BLaER1 (cell line): ENCODE measurements at regions not wholly inside any gene's neighbourhood (a gene's known extent, or its start where the extent isn't known, plus 50 kb on each side); places are given as distances from the start of the nearest gene placed in this dataset.

ENCODE experiments used
- H3K27ac ChIP-seq: shearing (Covaris generic); formaldehyde crosslinking; 2 replicates; pipeline ENCODE4 v1.8.1; 2022
- H3K27me3 ChIP-seq: shearing (Covaris generic); formaldehyde crosslinking; 2 replicates; pipeline ENCODE4 v1.8.1; 2022
- H3K36me3 ChIP-seq: shearing (Covaris generic); formaldehyde crosslinking; 2 replicates; pipeline ENCODE4 v1.8.1; 2022
- H3K4me1 ChIP-seq: shearing (Covaris generic); formaldehyde crosslinking; 2 replicates; pipeline ENCODE4 v1.8.1; 2022
- H3K4me2 ChIP-seq: shearing (Covaris generic); formaldehyde crosslinking; 2 replicates; pipeline ENCODE4 v1.8.1; 2022
- H3K4me3 ChIP-seq: shearing (Covaris generic); formaldehyde crosslinking; 2 replicates; pipeline ENCODE4 v1.8.1; 2022
- H3K9ac ChIP-seq: shearing (Covaris generic); formaldehyde crosslinking; 2 replicates; pipeline ENCODE4 v1.8.1; 2022
- H3K9me3 ChIP-seq: shearing (Covaris generic); formaldehyde crosslinking; 2 replicates; pipeline ENCODE4 v1.8.1; 2022
- H4K20me1 ChIP-seq: shearing (Covaris generic); formaldehyde crosslinking; 2 replicates; pipeline ENCODE4 v1.8.1; 2022
- Cebpa-rat ChIP-seq: shearing (Covaris generic); IDR thresholded peaks from 2 replicates; pipeline ENCODE4 v1.8.1; 2022

DNA sequence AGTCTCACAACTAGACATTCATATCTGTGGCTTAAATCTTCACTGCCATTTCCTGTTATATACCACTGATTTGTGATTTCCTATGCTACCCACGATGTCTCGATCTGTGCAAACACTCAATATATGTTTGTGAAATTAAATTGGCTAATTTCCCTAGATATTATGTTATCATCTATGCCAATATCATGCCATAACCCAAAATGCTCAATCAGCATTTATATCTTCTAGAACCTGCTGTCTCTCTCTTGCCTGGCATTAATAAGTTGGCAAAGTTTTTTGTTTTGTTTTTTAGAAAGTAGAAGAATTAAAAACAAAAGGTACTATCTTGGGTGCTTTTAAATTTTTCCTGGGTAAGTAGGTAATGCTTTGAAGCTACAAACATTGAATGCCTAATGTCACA lies 358.5 kb upstream of the DAB1 start:
- no peaks in the 10 kb centered on the region for H3K36me3 ChIP-seq
- peak overlapping the region; percentile 18; the same call in 1 of the 2 replicates for H3K4me2 ChIP-seq
- H3K27me3 ChIP-seq, result no peaks in the 10 kb centered on the region
- H3K9ac ChIP-seq, result no peak overlapping the region
- H4K20me1 ChIP-seq, result no peaks in the 10 kb centered on the region
- no peaks in the 10 kb centered on the region for H3K9me3 ChIP-seq
- peaks cover 8% of the 10 kb centered on the region; the same call in 1 of the 2 replicates for H3K4me1 ChIP-seq
- H3K27ac ChIP-seq, result no peak overlapping the region
- no peak overlapping the region for H3K4me3 ChIP-seq
- no peak for TF ChIP-seq Cebpa-rat

DNA sequence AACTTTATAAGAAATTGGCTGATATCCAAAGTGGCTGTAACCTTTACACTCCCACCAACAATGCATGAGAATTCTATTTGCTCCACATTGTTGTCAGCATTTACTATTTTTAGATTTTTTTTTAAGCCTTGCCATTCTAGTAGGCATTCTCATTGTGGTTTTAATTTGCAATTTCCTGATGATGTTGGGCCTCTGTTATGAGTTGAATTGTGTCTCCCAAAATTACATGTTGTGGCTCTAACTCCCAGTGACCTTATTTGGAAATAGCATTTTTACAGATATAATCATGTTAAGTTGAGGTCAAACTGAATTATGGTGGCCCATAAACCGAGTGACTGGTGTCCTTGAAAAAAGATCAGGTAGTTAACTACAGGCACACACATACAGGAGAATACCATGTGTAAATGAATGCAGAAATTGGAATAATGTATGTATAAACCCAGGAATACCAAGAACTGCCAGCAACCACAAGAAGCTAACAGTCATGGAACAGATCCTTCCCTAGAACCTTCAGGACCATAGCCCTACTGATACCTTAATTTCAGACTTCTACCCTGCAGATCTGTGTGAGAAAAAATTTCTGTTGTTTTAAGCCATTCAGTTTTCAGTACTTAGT lies 348.8 kb upstream of the DAB1 start:
- Histone ChIP-seq H4K20me1 (no peaks in the 10 kb centered on the region), H3K9ac (no peak overlapping the region), H3K4me1 (peaks cover 6% of the 10 kb centered on the region), H3K36me3 (no peaks in the 10 kb centered on the region), H3K9me3 (no peaks in the 10 kb centered on the region), H3K4me3 (no peak overlapping the region), H3K27ac (no peak overlapping the region), H3K27me3 (no peaks in the 10 kb centered on the region), H3K4me2 (peak overlapping the region; percentile 25; the same call in 1 of the 2 replicates)
- no peak for TF ChIP-seq Cebpa-rat

DNA sequence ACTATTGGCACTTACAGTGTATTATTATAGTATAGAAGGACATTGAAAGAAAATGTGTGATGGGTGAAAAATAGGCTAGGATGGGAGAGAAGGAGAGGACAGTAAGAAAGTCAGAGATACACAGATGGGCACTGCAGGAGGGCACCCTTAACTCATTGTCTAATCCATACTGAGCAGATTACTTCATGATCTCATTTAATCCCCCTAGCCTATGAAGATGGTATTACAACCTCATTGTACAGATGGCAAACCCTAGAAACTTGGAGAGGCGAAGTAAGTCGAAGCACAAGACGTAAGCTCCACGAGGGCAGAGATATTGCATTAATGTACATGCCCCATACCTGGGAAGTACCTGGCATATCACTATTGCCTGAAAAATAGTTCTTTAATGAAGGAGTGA lies 346.9 kb upstream of the DAB1 start:
- H3K9ac ChIP-seq, result no peak overlapping the region
- no peaks in the 10 kb centered on the region for H3K9me3 ChIP-seq
- H4K20me1 ChIP-seq, result no peaks in the 10 kb centered on the region
- H3K27me3 ChIP-seq, result no peaks in the 10 kb centered on the region
- TF ChIP-seq Cebpa-rat, result no peak
- H3K36me3 ChIP-seq, result no peaks in the 10 kb centered on the region
- no peak overlapping the region for H3K4me2 ChIP-seq
- peaks cover 6% of the 10 kb centered on the region for H3K4me1 ChIP-seq
- no peak overlapping the region for H3K4me3 ChIP-seq
- no peak overlapping the region for H3K27ac ChIP-seq

GRCh38 chr1:57770236-57770635 lies 346.4 kb upstream of the DAB1 start:
- no peaks in the 10 kb centered on the region for H3K36me3 ChIP-seq
- no peaks in the 10 kb centered on the region for H3K27me3 ChIP-seq
- no peaks in the 10 kb centered on the region for H4K20me1 ChIP-seq
- H3K4me1 ChIP-seq, result peaks cover 6% of the 10 kb centered on the region
- H3K27ac ChIP-seq, result no peak overlapping the region
- no peak overlapping the region for H3K9ac ChIP-seq
- no peak overlapping the region for H3K4me3 ChIP-seq
- no peak for TF ChIP-seq Cebpa-rat
- no peak overlapping the region for H3K4me2 ChIP-seq
- H3K9me3 ChIP-seq, result no peaks in the 10 kb centered on the region

DNA sequence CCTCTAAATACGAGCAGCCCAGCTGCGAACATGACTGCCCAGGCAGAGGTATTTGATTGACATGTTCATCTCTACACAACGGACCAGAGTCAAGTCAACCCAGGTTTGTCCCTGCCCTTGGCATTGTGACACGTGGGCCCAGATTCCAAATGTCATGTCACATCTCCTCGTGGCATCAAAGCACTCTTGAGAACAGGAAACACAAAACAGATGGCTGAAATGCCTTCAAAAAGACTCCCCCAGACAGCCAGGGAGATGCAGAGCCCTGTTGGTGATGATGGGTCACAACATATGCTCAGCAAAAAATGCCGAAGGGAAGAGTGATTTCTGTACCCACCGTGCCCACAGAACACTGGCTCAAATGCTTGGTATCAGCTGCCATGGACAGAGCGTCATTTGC lies 337.8 kb upstream of the DAB1 start:
- no peaks in the 10 kb centered on the region for H3K9me3 ChIP-seq
- no peaks in the 10 kb centered on the region for H3K36me3 ChIP-seq
- no peaks in the 10 kb centered on the region for H4K20me1 ChIP-seq
- TF ChIP-seq Cebpa-rat, result no peak
- no peak overlapping the region for H3K27ac ChIP-seq
- H3K4me2 ChIP-seq, result no peak overlapping the region
- H3K4me1 ChIP-seq, result no peaks in the 10 kb centered on the region
- no peak overlapping the region for H3K4me3 ChIP-seq
- no peak overlapping the region for H3K9ac ChIP-seq
- H3K27me3 ChIP-seq, result no peaks in the 10 kb centered on the region

- Histone ChIP-seq H4K20me1 (no peaks in the 10 kb centered on the region), H3K4me1 (no peaks in the 10 kb centered on the region), H3K9ac (no peak overlapping the region), H3K36me3 (no peaks in the 10 kb centered on the region), H3K4me2 (no peak overlapping the region), H3K27me3 (no peaks in the 10 kb centered on the region), H3K4me3 (no peak overlapping the region), H3K27ac (no peak overlapping the region), H3K9me3 (no peaks in the 10 kb centered on the region)
- TF ChIP-seq Cebpa-rat, result no peak
Observed at GRCh38 chr1:57752843-57753242, 329.0 kb upstream of the DAB1 start.

- no peak for TF ChIP-seq Cebpa-rat
- no peaks in the 10 kb centered on the region for H3K9me3 ChIP-seq
- no peak overlapping the region for H3K27ac ChIP-seq
- H4K20me1 ChIP-seq, result no peaks in the 10 kb centered on the region
- no peak overlapping the region for H3K4me3 ChIP-seq
- H3K36me3 ChIP-seq, result no peaks in the 10 kb centered on the region
- H3K9ac ChIP-seq, result no peak overlapping the region
- no peaks in the 10 kb centered on the region for H3K4me1 ChIP-seq
- no peaks in the 10 kb centered on the region for H3K27me3 ChIP-seq
- H3K4me2 ChIP-seq, result no peak overlapping the region
Observed at GRCh38 chr1:57748719-57749118, 324.9 kb upstream of the DAB1 start.

- H3K4me2 ChIP-seq, result no peak overlapping the region
- H3K36me3 ChIP-seq, result no peaks in the 10 kb centered on the region
- no peaks in the 10 kb centered on the region for H3K4me1 ChIP-seq
- H4K20me1 ChIP-seq, result no peaks in the 10 kb centered on the region
- H3K27me3 ChIP-seq, result no peaks in the 10 kb centered on the region
- H3K27ac ChIP-seq, result no peak overlapping the region
- H3K4me3 ChIP-seq, result no peak overlapping the region
- no peak for TF ChIP-seq Cebpa-rat
- no peaks in the 10 kb centered on the region for H3K9me3 ChIP-seq
- no peak overlapping the region for H3K9ac ChIP-seq
Observed at GRCh38 chr1:57747818-57748217, 324.0 kb upstream of the DAB1 start.

GRCh38 chr1:57741521-57741920 lies 317.7 kb upstream of the DAB1 start:
- no peak for TF ChIP-seq Cebpa-rat
- Histone ChIP-seq H3K27me3 (no peaks in the 10 kb centered on the region), H4K20me1 (no peaks in the 10 kb centered on the region), H3K27ac (no peak overlapping the region), H3K9ac (no peak overlapping the region), H3K4me3 (no peak overlapping the region), H3K36me3 (no peaks in the 10 kb centered on the region), H3K4me1 (peaks cover 16% of the 10 kb centered on the region), H3K9me3 (no peaks in the 10 kb centered on the region), H3K4me2 (no peak overlapping the region)

DNA sequence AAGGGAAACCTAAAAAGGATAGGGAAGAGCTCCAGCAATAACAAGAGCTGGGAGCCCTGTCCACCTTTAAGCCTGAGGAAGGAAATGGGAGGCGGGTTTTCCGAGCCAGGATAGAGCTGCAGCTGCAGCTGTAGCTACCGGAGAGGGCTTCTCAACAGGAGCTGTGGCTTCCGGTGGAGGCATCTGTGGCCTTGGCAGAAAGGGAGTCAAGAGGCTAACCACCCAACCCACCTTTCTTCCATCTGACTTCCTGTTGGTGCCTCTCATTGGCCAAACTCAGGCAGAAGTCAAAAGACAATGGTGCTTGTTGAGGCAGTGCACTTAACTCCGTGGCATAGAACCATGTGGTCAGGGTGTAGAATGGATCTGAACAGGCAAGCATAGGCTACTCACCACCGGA lies 313.1 kb upstream of the DAB1 start:
- Histone ChIP-seq H3K4me3 (no peak overlapping the region), H3K4me1 (peaks cover 21% of the 10 kb centered on the region), H4K20me1 (no peaks in the 10 kb centered on the region), H3K27ac (peak overlapping the region; percentile 18; the same call in 1 of the 2 replicates), H3K4me2 (peak overlapping the region; percentile 65), H3K36me3 (no peaks in the 10 kb centered on the region), H3K27me3 (no peaks in the 10 kb centered on the region), H3K9ac (no peak overlapping the region), H3K9me3 (no peaks in the 10 kb centered on the region)
- no peak for TF ChIP-seq Cebpa-rat

- H3K9me3 ChIP-seq, result no peaks in the 10 kb centered on the region
- no peak overlapping the region for H3K4me3 ChIP-seq
- TF ChIP-seq Cebpa-rat, result no peak
- no peak overlapping the region for H3K4me2 ChIP-seq
- no peaks in the 10 kb centered on the region for H4K20me1 ChIP-seq
- H3K27me3 ChIP-seq, result no peaks in the 10 kb centered on the region
- H3K36me3 ChIP-seq, result no peaks in the 10 kb centered on the region
- H3K4me1 ChIP-seq, result peaks cover 50% of the 10 kb centered on the region
- H3K27ac ChIP-seq, result no peak overlapping the region
- no peak overlapping the region for H3K9ac ChIP-seq
Observed at GRCh38 chr1:57729181-57729580, 305.3 kb upstream of the DAB1 start.
